ENCODE measurements at regions not wholly inside any gene's neighbourhood (a gene's known extent, or its start where the extent isn't known, plus 50 kb on each side); places are given as distances from the start of the nearest gene placed in this dataset.

DNA sequence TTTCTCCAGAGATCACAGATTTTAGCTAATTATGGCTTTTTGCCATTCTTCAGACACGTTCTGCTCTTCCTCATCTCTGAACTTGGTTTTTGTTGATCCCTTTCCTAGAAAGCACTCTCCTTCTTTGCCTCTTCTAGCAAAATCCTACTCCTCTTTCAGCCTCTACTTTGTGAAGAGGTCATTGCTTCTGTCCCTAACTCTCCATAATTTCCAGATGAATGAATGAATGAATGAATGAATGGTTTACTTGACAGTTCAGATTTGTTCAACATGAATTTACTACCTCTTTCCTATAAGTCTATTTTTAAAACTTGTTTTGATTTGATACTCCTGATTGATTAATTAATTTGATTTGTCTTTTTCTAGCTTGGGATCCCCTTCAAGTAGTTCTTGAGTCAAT is 94.0 kb upstream of the IFNGR1 start:
- no peaks in the 10 kb centered on the region for H3K27me3 ChIP-seq (ENCODE audit: control insufficient read depth, insufficient read depth, low read length)
- no peak for DNase-seq (ENCODE audit: low read depth)
- H3K4me3 ChIP-seq (ENCODE audit: low read depth, low read length) = no peak overlapping the region
- TF ChIP-seq, protein P1, sequence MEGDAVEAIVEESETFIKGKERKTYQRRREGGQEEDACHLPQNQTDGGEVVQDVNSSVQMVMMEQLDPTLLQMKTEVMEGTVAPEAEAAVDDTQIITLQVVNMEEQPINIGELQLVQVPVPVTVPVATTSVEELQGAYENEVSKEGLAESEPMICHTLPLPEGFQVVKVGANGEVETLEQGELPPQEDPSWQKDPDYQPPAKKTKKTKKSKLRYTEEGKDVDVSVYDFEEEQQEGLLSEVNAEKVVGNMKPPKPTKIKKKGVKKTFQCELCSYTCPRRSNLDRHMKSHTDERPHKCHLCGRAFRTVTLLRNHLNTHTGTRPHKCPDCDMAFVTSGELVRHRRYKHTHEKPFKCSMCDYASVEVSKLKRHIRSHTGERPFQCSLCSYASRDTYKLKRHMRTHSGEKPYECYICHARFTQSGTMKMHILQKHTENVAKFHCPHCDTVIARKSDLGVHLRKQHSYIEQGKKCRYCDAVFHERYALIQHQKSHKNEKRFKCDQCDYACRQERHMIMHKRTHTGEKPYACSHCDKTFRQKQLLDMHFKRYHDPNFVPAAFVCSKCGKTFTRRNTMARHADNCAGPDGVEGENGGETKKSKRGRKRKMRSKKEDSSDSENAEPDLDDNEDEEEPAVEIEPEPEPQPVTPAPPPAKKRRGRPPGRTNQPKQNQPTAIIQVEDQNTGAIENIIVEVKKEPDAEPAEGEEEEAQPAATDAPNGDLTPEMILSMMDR (IDR thresholded peaks at IDR 0.05; ENCODE audit: insufficient read depth, low read length, poor library complexity, severe bottlenecking) = no peak
- H3K36me3 ChIP-seq (ENCODE audit: control insufficient read depth, insufficient read depth, low read length) = no peaks in the 10 kb centered on the region

DNA sequence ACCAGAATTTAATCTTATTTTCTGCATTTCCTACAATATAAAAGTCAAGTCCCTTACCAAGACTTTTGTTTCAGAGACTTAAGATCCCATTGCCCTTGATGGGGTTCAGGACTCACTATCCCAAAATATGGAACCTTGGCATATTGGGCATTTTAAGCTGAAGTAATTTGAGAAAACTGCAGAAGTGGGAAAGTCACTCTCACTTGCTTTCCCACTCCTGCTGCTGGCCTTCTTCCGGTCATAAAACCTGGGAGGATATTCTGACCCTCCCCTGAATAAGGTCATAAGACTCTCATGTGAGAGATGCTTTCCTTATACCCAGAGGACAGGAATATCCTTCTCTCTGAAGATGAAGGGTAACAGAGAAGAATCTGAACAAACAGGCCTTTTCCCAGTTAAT is 92.8 kb upstream of the IFNGR1 start:
- TF ChIP-seq, protein P1 (IDR thresholded peaks at IDR 0.05; ENCODE audit: insufficient read depth, low read length, poor library complexity, severe bottlenecking) = no peak
- no peak for DNase-seq (ENCODE audit: low read depth)
- no peaks in the 10 kb centered on the region for H3K36me3 ChIP-seq (ENCODE audit: control insufficient read depth, insufficient read depth, low read length)
- no peak overlapping the region for H3K4me3 ChIP-seq (ENCODE audit: low read depth, low read length)
- no peaks in the 10 kb centered on the region for H3K27me3 ChIP-seq (ENCODE audit: control insufficient read depth, insufficient read depth, low read length)

DNA sequence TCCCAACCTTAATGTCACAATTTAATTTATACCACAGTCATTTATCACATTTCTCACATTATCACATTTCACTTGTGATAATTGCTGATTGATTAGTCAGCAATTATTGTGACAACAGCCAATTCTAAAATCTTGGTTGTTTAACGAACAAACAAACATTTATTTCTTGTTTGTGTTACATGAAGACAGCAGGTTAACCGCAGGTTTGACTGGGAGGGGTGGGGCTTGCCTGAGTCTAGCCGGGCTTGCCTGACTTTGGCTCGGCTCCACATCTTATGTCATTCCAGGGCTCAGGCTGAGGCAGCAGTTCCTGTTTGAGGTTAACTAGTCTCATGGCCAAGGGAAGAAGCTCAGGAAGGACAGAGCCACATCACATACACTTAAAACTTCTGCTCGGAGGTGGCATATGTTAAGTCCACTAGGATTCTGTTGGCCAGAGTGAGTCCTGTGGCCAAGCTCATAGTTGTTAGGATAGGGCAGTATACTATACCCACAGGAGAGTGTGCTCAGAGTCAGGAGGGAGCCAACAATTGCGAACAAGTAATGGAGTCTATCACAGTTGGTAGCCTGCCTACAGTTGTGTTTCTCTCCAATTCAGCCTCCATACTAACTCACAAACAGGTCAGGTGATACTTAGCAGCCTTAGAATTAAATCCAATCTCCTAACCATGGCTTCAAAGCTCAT is 90.0 kb upstream of the IFNGR1 start:
- Histone ChIP-seq H3K4me3 (ENCODE audit: low read depth, low read length) (no peak overlapping the region), H3K36me3 (ENCODE audit: control insufficient read depth, insufficient read depth, low read length) (no peaks in the 10 kb centered on the region), H3K27me3 (ENCODE audit: control insufficient read depth, insufficient read depth, low read length) (no peaks in the 10 kb centered on the region)
- peak; percentile 69 for DNase-seq (ENCODE audit: low read depth)
- TF ChIP-seq, protein P1 (IDR thresholded peaks at IDR 0.05; ENCODE audit: insufficient read depth, low read length, poor library complexity, severe bottlenecking) = no peak

DNA sequence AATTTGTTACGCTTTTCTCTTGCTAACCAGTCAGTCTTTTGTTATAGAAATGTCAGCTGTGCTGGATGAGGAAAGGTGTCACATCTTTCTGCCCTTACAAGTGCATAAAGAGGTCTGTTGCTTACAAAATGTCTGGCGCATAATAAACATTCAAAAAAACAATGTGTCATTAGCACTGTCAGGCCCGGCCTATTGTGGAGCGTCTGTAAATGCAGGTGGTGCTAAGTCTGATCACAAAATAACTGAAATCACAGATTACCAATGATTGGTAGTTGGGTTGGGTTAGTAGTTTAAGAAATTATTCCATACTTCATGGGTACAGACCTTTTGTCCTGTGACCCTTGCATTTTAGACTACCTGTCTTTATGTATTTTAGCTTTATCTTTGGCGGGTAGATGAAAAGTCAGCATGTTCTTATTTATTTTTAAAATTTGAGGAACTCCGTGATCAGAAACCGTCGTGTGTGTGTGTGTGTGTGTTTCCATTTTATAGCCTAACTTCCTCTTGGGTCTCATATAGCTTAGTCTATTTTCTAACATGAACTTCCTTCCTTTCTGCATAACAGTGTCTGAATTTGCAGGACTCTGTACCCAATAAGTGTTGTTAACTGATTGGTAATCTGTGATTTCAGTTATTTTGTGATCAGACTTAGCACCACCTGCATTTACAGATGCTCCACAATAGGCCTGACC is 88.1 kb upstream of the IFNGR1 start:
- Histone ChIP-seq H3K36me3 (ENCODE audit: control insufficient read depth, insufficient read depth, low read length) (no peaks in the 10 kb centered on the region), H3K4me3 (ENCODE audit: low read depth, low read length) (no peak overlapping the region), H3K27me3 (ENCODE audit: control insufficient read depth, insufficient read depth, low read length) (no peaks in the 10 kb centered on the region)
- DNase-seq (ENCODE audit: low read depth) = no peak
- TF ChIP-seq, protein P1 (IDR thresholded peaks at IDR 0.05; ENCODE audit: insufficient read depth, low read length, poor library complexity, severe bottlenecking) = no peak

DNA sequence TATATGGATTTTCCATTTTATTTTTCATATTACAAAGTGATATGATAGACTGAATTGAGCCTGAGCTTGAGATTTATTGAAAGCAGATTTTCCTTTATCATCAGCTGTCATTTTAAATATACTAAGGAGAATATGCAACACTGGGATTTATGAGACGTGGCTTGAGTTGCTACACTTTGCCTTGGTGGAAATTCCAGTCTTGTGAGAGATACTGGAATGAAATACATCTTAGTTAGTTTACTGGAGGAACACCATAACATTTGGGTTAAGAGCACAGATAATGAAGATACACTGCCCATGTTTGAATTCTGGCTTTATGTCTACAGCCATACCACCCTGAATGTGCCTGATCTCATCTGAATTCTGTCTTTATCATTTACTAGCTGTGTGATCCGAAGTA is 86.5 kb upstream of the IFNGR1 start:
- Histone ChIP-seq H3K27me3 (ENCODE audit: control insufficient read depth, insufficient read depth, low read length) (no peaks in the 10 kb centered on the region), H3K36me3 (ENCODE audit: control insufficient read depth, insufficient read depth, low read length) (no peaks in the 10 kb centered on the region), H3K4me3 (ENCODE audit: low read depth, low read length) (no peak overlapping the region)
- DNase-seq (ENCODE audit: low read depth) = no peak
- TF ChIP-seq, protein P1 (IDR thresholded peaks at IDR 0.05; ENCODE audit: insufficient read depth, low read length, poor library complexity, severe bottlenecking) = no peak

Data from kidney epithelial cell (primary cell).